SK-N-MC (cell line): ENCODE measurements at regions not wholly inside any gene's neighbourhood (a gene's known extent, or its start where the extent isn't known, plus 50 kb on each side); places are given as distances from the start of the nearest gene placed in this dataset.

Experiments used
- DNase-seq: peaks from one replicate; pipeline ENCODE4 v3.0.0-alpha.2; 2011; ENCODE audit warnings: low read depth, low spot score
- H3K27ac ChIP-seq: fragments of 200-600 bp; sonication (generic); 2 replicates; pipeline ENCODE4 v1.5.1; 2016; ENCODE audit warnings: mixed run types
- H3K36me3 ChIP-seq: fragments of 200-600 bp; sonication (generic); 2 replicates; pipeline ENCODE4 v1.6.1; 2017; ENCODE audit warnings: antibody characterized with exemption, low read length, mixed read lengths; ENCODE audit not compliant: insufficient read depth
- H3K4me3 ChIP-seq: fragments of 200-600 bp; sonication (generic); 2 replicates; pipeline ENCODE4 v1.5.1; 2016
- H3K9ac ChIP-seq: fragments of 200-600 bp; sonication (generic); 2 replicates; pipeline ENCODE4 v1.8.0; 2017; ENCODE audit warnings: mixed run types, mixed read lengths; ENCODE audit not compliant: insufficient read length
- H3K9me3 ChIP-seq: fragments of 200-600 bp; sonication (generic); 2 replicates; pipeline ENCODE4 v1.6.1; 2017; ENCODE audit warnings: low read depth, mild to moderate bottlenecking, antibody characterized with exemption, low read length, moderate library complexity, mixed read lengths
- EZH2 ChIP-seq: fragments of 200-600 bp; sonication (generic); IDR thresholded peaks from one replicate; pipeline ENCODE4 v1.6.1; 2017; ENCODE audit warnings: antibody characterized with exemption
- FOXP2 ChIP-seq: optimal IDR thresholded peaks from 2 replicates; pipeline ENCODE3; 2011; ENCODE audit warnings: mild to moderate bottlenecking, moderate library complexity; ENCODE audit not compliant: insufficient read depth; ENCODE audit errors: extremely low read length, control extremely low read depth
- POLR2AphosphoS5 ChIP-seq: IDR thresholded peaks from 2 replicates; pipeline ENCODE4 v1.6.1; 2012; ENCODE audit warnings: mild to moderate bottlenecking, low read depth, low read length, borderline replicate concordance

GRCh38 chr18:27608742-27609141 is 423.6 kb upstream of the CHST9 start:
- Histone ChIP-seq H3K9me3 (no peaks in the 10 kb centered on the region), H3K9ac (no peak overlapping the region), H3K4me3 (no peak overlapping the region), H3K27ac (no peak overlapping the region), H3K36me3 (no peaks in the 10 kb centered on the region)
- no peak for TF ChIP-seq FOXP2
- TF ChIP-seq EZH2 = no peak
- TF ChIP-seq POLR2AphosphoS5 = no peak
- DNase-seq = no peak

DNA sequence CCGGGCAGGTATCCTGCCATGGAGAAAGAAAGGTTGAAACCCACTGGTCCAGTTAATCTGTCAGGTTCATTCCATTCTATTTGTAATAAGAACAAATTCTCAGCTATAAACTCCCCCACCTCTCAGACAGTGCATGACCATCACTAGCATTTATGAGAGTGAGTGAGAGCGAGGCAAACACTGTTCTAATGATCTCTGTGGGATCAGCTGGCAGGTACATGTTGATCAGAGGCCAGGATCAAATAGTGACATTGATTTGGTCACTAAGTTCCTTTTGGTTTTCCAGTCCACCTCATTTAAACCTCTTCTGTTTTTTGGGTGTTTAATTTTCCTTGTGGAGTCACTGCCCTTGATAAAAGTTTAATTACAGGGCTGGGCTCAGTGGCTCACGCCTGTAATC is 423.1 kb upstream of the CHST9 start:
- H3K9me3 ChIP-seq = no peaks in the 10 kb centered on the region
- no peak overlapping the region for H3K9ac ChIP-seq
- H3K27ac ChIP-seq = no peak overlapping the region
- no peaks in the 10 kb centered on the region for H3K36me3 ChIP-seq
- TF ChIP-seq POLR2AphosphoS5 = no peak
- no peak for TF ChIP-seq EZH2
- TF ChIP-seq FOXP2 = no peak
- no peak overlapping the region for H3K4me3 ChIP-seq
- DNase-seq = no peak

- no peak for DNase-seq
- H3K9me3 ChIP-seq = no peaks in the 10 kb centered on the region
- no peak overlapping the region for H3K27ac ChIP-seq
- H3K36me3 ChIP-seq = no peaks in the 10 kb centered on the region
- H3K4me3 ChIP-seq = no peak overlapping the region
- H3K9ac ChIP-seq = no peak overlapping the region
- TF ChIP-seq EZH2 (no peak), FOXP2 (no peak), POLR2AphosphoS5 (no peak)
Observed at GRCh38 chr18:27606741-27607140, 421.6 kb upstream of the CHST9 start.

DNA sequence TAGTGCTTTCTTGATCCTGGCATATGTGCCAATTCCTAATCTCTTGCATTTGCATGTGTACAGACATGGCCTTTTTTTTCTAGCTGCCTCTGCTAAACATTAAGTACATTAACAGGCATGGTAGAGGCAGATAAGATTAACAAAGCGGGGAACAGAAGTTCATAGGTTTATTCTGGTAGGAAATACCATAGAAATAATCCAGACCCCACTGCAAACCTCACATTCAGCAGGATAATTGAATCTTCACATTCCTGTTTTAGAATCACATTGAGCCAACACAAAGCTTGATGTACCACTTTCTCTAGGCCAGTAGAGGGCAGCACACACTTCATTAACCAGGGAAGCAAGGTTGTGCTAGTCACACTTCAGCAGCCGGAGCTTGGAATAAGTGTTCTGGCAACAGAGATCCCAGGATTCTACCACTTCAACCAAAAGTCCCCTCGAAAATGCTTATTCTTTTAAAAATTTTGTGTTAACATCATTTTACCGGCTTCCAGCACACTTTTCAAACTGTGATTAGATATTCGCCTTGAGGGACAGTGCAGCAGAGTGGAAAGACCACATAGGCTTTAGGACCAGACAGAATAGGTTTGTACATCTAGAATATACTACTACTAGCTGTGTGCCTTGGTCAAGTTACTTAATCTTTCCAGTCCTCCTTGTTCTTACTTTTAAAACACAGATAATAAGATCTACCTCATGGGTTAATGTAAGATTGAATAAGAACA is 420.2 kb upstream of the CHST9 start:
- no peak overlapping the region for H3K4me3 ChIP-seq
- H3K27ac ChIP-seq = no peak overlapping the region
- peak; percentile 16 for DNase-seq
- H3K9ac ChIP-seq = no peak overlapping the region
- no peaks in the 10 kb centered on the region for H3K9me3 ChIP-seq
- no peaks in the 10 kb centered on the region for H3K36me3 ChIP-seq
- TF ChIP-seq FOXP2 (no peak), POLR2AphosphoS5 (no peak), EZH2 (no peak)

- DNase-seq = no peak
- no peaks in the 10 kb centered on the region for H3K36me3 ChIP-seq
- H3K4me3 ChIP-seq = no peak overlapping the region
- TF ChIP-seq FOXP2 (no peak), EZH2 (no peak), POLR2AphosphoS5 (no peak)
- no peak overlapping the region for H3K27ac ChIP-seq
- H3K9ac ChIP-seq = no peak overlapping the region
- no peaks in the 10 kb centered on the region for H3K9me3 ChIP-seq
Observed at GRCh38 chr18:27604583-27604982, 419.5 kb upstream of the CHST9 start.

DNA sequence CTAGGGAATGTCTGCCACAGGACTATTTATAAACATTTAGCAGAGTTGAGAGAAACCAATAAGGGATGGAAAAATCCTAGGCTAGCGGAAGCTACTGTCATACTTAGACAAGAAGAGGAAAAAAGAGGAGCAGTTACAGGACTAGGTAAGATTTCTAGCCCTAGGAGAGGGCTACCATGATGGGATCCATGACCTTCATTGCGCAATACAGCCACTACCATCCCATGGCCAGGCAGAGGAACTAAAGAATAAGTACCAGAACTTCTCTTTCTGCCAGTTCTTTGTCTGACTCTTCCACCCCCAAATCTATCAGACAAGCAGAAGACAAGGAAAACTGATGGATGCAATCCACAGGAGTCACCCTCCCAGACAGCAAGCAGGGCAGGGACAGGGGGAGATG is 417.0 kb upstream of the CHST9 start:
- Histone ChIP-seq H3K27ac (no peak overlapping the region), H3K36me3 (no peaks in the 10 kb centered on the region), H3K4me3 (no peak overlapping the region), H3K9ac (no peak overlapping the region), H3K9me3 (no peaks in the 10 kb centered on the region)
- DNase-seq = no peak
- TF ChIP-seq FOXP2 = no peak

DNA sequence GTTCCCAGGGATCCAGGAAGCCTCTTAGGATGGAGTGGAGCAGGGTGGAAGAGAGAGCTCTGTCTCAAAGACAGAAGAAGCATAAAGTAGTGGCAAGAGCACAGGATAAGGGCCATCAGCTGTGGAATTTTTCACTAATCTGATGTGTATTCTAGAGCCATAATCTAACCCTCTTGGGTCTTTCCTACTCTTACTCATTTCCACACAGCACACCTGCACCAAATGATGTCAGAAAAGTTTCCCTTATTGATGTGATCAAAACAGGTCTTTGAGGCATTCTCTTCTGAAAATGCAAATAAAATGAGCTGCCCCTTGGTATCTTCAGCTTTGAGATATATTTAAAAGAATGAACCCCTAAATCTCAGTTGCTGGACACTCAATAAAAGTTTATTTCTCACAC is 415.1 kb upstream of the CHST9 start:
- no peak for TF ChIP-seq POLR2AphosphoS5
- no peaks in the 10 kb centered on the region for H3K9me3 ChIP-seq
- no peak for DNase-seq
- H3K27ac ChIP-seq = no peak overlapping the region
- H3K36me3 ChIP-seq = no peaks in the 10 kb centered on the region
- no peak overlapping the region for H3K4me3 ChIP-seq
- no peak overlapping the region for H3K9ac ChIP-seq

GRCh38 chr18:27599202-27599829 is 414.2 kb upstream of the CHST9 start:
- H3K27ac ChIP-seq = no peak overlapping the region
- peak; percentile 5 for DNase-seq

DNA sequence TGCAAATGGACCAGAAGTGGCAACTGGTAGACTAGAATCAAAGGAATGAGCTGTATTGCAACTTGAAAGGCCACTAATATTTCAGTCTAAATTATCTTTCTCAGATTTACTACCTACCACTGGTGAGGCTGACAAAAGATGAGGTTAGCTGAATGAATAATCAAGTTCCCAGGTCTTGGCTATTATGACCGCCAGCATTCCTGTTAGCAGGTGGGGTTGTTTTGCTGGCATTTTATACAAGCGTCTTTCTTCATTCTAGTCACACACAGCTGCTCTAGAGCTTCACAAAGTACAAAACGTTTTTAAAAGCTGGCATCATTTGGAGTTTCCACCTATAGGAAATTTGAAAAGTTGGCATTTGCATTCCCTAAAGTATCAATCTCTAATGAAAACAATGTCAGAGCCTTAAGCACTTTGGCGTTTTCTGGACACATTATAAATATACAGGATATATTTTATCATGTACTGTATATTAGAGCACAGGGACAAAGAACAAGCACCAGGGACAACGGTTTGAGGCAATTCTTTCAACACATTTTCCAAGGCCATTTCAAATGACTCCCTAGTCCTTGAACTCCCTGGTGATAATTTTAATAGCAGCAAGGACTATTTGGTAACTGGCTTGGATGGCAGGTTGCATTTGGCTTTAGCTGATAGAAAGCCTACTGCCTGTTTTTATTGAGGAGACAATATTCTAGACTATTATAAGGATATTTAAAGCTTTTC is 410.2 kb upstream of the CHST9 start:
- DNase-seq = no peak
- Histone ChIP-seq H3K9ac (no peak overlapping the region), H3K36me3 (no peaks in the 10 kb centered on the region), H3K9me3 (no peaks in the 10 kb centered on the region), H3K4me3 (no peak overlapping the region), H3K27ac (no peak overlapping the region)
- TF ChIP-seq POLR2AphosphoS5 = no peak
- TF ChIP-seq FOXP2 = no peak
- no peak for TF ChIP-seq EZH2

More at GRCh38 chr18:27599202-27599829, 414.2 kb upstream of the CHST9 start:
- H3K4me3 ChIP-seq = no peak overlapping the region
- no peak overlapping the region for H3K9ac ChIP-seq
- TF ChIP-seq FOXP2 (no peak), EZH2 (no peak), POLR2AphosphoS5 (no peak)
- no peaks in the 10 kb centered on the region for H3K36me3 ChIP-seq
- no peaks in the 10 kb centered on the region for H3K9me3 ChIP-seq
